ENCODE measurements at regions not wholly inside any gene's neighbourhood (a gene's known extent, or its start where the extent isn't known, plus 50 kb on each side); places are given as distances from the start of the nearest gene placed in this dataset.

DNA sequence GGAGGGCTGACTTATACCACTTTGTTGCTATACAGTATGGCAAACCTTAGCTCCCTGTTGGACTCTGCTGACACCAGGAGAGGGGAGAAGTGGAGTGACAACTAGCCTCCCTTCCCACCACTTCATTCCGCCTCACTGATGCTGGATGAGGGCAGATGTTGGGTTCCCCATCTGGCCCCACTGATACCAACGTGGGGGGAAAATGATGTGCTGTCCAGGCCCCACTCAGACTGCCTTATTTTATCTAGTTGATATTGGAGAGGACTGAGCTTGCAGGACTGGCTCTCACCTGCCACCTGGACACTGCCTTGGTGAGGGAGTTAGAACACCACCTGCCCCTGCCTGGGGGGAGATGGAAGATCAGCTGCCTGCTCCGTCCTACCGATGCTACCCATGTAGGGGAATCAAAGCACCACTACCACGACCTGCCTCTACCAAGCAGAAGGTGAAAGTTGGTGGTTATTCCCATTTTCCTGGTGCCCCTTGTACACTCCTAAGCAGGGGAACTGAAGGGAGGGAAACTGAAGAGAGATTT is 292.1 kb downstream of the GADD45G start:
- peak; percentile 51 for DNase-seq (ENCODE audit: low spot score)

DNA sequence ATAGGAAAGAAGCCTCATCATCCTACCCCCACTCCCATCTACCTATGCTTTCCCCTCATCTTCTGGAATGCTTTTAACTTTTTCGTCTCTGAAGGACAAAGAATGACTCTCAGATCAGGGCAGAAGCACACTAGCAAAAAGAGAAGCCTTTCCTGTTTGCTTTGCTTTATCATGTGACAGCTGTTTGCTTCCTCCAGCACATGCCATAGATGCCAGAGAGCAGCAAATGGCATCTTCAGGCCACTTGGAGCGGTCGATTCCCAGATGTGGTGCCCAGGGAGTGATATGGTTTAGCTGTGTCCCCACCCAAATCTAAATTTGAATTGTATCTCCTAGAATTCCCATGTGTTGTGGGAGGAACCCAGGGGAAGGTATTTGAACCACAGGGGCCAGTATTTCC is 294.8 kb downstream of the GADD45G start:
- DNase-seq (ENCODE audit: low spot score), result peak; percentile 16

DNA sequence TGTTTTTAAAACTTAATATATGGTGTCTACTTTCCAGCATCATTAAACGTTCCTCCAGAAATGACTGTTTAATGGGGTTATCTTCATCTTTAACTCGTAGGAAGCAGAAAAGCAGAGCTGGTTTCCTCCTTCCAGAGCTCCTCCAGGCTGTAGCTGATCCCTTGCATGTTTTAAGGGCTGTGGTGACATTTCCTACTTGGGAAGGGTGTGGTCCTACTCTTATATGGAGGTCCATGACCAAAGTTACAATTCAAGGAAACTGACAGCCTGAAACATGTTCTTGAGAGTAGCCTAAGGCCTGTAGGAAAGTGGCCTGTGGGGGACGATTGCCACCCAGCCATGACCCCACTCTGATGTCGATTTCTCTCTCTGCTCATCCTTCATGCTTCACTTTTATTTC is 297.1 kb downstream of the GADD45G start:
- DNase-seq (ENCODE audit: low spot score), result peak; percentile 6

DNA sequence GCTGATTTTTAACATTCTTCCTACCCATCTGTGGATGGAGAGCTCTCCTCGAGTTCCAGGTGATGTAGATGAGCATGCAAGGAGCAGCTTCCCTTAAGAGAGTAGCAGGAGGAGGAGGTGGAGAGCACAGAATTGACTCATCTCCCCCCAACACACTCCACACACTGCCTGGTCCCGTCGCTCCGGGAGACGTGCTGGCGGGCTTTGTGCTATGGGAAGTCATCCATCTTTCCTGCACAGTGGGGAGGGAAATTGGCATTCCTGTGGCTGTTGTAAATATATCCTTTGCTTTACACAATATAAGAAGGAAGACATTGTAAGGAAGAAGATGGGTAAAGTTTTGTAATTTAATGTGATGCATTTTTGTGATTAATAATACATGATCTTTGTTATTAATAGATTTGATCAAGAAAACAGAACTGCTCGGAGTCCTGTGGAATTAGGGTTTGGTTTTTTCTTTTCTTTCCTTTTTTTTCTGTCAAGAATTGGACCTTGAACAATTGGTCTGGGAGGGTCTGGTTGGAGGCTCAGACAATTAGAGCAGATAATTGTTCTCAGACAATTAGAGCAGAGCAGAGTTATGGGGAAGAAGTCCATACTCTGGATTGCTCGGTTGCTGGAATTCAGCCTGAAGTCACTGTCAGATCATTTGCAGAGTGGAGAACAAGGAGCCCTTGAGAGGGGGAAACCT is 297.8 kb downstream of the GADD45G start:
- DNase-seq (ENCODE audit: low spot score), result peak; percentile 30

DNA sequence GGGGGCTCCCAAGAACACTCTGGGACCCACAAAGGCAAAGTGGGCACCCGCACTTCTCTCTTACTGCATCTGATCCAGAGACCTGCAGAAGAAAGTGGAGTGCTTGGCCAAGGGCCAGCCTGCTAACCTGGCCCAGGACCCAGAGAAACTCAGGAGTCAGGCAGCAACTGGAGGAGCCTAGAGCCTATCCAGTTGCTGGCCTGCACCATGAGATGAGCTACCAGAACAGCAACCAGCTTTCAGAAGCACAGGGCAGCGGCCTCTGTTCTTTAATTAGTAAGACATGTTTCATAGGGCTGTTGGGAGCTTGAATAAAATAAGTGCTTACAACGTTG is 298.3 kb downstream of the GADD45G start:
- DNase-seq (ENCODE audit: low spot score), result peak; percentile 22

DNA sequence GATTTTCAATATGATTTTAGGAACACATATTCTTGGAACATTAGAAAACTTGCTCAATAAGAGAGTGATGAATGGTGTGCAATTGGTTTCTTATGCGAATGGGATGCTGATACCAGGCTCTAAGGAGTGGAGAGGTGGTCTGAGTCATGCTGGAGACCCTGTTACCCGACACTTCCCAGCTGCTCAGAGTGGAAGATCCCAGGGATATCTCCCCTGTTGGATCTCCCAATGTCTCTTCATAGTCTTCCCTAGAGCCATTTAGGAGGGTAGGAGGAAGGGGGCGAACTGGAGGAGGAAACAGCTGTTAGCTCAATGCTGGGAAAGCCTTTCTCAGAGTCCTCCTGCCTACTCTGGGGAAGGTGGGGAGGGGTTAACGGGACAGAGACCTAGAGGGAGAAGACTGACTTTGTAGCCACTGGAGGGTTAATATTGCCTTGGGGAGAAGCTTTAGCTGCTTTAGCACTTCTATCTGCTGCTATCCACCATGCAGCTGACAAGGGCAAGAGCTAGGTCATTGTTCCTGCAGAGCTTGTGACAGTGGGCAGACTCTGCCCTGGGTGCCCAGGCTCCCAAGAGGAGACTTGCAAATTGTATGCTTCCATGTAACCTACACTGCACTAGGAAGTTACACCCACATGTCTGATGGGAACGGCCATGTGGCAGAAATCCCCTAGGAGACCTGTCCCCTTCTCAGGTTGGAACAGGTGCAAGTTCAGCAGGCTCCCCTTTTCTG is 301.0 kb downstream of the GADD45G start:
- peak; percentile 18 for DNase-seq (ENCODE audit: low spot score)

DNA sequence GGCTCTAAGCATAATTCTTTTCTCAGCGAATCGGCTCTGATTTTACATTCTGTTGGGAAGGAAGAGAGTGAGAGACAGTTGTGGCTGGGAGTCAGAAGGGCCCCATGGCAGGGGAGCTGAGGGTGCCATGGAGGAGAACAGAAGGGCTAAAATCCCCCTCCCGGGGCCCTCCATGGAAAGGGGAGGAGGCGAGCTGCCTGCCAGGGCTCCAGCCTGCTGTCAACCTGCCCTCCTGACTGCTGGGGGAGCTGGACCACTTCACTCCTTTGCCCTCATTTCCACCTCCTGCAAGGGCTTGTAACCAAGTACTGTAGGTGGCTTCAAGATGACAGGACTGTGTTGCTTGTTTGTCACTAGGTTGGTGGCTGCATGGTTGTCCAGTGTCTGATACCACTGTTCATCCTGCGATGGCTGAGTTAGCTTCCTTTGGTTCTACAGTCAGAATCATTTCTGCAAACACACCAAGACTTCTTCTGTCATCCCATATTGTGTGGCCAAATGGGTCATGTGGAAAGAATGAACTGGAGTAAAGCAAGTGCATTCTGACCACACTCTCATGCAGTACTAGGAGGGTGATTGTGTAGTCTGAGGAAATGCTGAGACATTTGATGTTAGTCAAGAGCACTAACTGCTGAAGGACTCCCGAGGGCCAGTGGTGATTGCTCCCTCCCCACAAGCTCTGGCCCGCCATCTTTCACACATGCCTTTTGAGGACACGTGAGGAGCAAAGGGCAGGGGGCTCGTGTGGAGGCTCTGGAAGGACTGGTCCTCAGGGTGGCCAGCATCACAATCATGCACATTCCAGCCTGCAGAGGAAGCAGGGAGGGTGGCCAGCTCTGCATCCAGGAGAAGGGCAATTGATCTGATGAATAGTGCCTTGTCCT is 307.2 kb downstream of the GADD45G start:
- no peak for DNase-seq (ENCODE audit: low spot score)

DNA sequence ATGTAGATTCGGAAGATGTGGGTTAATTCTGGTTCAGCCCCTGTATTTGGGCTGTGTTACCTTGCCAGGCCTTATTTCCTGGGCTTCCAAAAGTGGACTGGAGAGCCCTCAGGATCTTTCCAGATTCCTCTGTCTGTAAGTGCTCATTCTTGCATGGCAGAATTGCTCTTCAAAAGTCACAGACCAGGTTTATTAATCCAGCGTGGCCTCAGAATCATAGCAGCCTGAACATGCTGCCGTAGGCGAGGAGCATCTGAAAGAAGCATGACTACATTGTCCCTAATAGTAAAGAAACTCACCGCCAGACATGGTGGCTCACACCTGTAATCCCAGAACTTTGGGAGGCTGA is 307.8 kb downstream of the GADD45G start:
- DNase-seq (ENCODE audit: low spot score), result no peak

DNA sequence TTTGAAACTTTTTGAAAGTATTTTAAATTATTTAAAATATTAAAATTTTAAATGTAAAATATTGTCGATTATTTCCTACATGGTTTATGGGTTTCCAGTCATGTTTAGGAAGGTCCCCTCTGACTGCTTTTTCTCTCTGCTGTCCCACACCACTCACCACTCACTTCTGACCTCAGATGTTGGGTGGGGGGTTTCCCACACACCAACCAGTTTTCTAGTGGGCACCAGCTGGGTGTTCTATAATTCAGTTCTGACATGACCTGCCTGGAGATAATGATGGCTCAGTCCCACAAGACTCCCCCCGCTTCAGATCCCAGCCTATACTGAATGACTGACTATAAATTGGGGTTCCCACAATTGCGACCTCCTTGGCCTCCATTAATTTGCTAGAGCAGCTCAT is 310.4 kb downstream of the GADD45G start:
- no peak for DNase-seq (ENCODE audit: low spot score)

DNA sequence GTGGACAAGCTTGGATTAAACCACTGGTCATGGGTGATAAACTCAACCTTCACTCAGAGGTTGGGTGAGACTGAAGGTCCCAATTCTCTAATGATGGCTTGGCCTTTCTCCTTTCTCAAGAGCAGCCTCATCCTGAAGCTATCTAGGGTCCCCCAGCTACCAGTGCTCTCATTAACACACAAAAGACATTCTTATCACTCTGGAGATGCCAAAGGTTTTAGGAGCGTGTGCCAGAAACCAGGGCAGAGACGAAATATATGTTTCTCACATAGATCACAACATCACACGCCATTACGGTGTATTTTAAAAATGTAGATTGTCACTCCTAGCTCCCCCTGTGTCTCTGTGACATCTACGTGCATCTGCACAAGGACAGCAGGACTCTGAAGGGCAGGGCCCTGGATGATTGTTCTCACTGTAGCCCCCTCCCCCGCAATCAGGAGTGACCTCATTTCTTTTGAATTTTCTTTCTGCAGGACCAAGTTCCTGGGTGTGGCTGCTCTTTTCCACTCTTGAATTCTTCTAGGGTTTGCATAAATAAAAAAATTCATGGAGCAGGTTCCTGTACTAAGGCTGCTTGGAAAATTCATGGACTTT is 311.3 kb downstream of the GADD45G start:
- no peak for DNase-seq (ENCODE audit: low spot score)

DNA sequence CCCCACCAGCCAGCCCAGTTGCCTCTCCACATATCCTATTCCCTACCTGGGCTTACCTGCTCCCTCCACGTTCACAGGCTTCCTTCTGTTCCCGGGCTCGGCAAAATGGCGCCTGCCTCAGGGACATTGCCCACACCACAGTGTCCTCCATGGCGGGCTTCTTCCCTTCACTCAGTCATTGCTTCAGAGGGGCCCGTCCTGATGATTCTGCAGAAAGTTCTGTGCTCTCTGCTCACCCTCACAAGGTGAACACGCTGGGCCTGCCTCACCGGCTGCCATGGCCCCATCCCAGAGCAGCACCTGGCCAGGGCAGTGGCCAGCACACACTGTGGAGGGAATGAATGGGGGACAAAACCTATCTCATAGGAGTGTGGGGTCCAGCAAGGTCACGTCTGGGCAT is 313.0 kb downstream of the GADD45G start:
- DNase-seq (ENCODE audit: low spot score), result no peak

DNA sequence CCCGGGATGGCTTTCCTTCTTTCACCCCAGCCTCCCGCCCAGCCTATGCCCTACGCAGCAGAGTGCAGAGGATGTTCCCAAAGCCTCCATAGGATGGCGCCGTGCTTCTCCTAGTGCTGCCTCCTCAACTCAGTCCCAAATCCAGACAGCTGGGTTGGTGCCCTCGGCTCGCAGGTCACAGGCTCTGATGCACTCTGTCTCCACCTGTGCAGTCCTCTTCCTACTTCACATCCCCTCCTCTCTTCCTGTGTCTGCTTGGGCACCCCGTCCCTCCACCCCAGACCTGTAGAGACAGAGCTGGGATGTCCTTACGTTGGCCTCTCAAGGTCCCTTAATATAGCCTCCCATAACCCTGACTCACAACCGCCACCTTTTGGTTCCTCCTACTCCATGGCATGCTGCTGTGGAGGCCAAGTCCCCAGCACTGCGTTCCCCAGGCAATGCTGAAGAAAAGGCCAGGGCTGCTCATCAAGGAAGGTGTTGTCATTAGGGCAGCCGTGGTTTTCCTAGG is 314.4 kb downstream of the GADD45G start:
- DNase-seq (ENCODE audit: low spot score), result peak; percentile 57

DNA sequence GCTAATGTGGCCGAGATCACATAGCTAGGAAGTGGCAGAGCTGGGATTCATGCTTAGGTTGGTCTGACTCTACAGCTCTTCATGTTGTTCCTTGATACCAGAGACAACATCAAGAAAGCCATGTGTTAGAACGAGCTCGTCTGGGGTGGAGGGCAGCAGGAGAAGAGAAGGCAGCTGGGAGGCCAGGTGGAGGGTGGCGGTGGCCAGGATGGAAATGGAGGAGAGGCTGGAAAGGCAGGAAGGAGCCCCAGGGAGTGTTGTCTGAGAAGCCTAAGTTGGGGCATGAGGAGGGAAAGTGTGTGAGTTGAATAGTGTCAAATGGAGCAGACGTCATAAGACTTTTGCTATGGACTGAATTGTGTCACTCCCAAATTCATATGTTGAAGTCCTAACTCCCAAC is 315.3 kb downstream of the GADD45G start:
- no peak for DNase-seq (ENCODE audit: low spot score)

DNA sequence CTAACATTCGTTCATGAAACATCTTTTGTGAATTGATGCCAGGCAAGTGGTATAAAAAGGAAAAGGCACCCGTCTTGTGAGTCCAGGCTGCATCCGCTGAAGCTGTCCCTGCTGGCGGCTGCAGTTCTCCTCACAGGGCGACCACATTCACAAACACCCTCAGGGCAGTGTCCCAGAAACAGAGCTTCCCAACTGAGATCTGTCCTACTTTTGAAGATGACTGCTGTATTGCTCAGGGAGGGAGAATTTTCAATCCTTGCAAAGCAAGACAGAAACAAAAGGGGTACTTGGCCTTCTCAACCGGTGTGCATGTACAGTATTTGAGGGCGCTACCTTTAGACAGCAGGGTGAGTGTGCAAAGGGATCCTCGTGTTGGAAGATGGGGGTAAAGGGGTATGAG is 316.1 kb downstream of the GADD45G start:
- DNase-seq (ENCODE audit: low spot score), result no peak

DNA sequence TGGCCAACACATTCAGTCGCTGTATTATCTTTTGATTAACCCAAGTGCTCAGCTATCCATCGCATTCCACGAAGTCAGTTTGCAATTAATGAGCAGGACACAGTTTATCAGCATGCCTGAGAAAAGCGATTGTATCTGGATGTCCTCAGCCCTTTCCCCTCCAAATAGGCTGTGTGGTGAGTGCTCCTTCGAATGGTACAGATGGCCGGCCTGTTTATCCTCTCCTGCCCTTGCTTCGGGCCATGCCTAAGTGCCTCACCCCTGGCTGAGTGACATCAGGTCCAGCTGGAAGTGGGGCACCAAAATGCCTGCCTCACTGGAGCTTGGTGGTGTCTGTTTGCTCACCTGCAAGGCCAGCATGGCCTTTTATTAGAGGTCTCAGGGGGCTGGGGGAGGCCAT is 317.3 kb downstream of the GADD45G start:
- no peak for DNase-seq (ENCODE audit: low spot score)

DNA sequence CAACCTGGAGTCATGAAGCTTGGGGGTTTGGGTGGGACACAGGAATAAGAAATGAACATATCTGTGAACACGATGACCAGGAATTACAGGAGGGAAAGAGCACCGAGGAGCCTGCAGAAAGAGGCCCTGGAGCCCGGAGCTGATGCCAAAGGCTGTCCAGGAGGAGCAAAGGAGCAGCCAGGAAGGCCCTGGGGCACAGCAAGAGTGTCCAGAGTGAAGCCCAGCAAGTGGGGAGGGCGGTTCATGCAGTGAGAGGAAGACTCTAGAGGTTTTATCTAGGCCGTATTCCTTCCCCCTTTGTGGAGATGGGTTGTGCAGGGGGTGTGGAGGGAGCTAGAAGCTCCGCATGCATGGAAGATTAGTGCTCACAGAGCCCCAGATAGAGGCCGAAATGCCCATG is 318.4 kb downstream of the GADD45G start:
- no peak for DNase-seq (ENCODE audit: low spot score)

DNA sequence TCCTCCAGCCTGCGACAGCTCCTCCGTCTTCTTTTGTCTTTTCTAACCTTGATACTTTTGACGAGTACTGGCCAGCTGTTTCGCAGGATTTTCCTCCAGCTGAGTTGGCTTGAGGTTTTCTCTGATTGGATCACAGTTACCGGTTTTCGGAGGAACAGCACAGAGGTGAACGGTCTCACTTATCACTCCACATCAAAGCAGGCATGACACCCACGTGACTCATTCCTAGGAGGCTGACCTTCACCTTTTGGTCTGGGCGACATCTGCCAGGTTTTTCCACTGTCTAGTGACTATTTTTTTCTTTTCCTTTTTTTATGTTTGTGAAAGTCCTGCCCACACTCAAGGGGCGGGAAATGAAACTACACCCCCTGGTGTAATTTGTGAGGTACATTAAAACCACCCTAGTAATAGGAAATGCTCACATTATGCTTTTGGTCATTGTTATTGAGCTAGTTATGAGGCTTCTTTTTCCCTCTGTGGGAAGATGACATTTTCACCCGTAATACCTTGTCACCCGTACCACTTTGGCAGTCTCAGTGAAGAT is 319.2 kb downstream of the GADD45G start:
- no peak for DNase-seq (ENCODE audit: low spot score)

DNA sequence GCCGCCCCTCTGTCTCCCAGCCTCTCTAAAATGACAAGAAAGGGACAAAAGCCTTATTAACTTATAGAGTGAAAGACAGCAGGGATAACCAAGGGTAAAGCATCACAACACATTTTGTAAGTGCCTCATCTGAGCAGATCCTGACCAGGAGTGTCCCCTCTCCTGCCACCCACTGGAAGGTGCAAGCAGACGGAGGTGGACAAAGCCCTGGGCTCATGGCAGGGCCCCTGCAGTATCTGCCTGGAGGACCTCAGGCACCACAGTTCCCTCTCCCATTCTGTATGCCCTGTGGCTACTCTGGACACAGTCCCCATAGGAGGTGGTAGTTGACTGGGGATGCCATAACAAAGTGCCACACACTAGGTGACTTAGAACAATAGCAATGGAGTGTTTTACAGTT is 319.8 kb downstream of the GADD45G start:
- no peak for DNase-seq (ENCODE audit: low spot score)

DNA sequence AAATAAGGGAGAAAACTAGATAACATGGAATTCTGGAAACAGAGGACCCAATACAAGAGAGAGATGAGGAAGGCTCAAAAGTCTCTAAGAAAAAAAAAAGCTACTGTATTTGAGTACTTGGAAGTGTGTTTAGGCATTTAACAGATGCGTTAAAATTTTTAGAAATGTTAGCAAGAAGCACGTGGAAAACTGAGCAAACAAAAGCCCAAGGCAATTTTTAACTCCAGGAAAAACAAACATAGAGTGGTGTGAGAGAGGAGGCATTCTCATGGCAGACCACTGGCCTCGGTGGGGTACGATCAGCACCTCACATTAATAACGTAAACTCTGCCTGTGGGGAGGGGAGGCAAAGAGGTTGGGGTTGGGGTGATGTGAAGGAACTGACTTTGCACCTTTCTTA is 321.4 kb downstream of the GADD45G start:
- no peak for DNase-seq (ENCODE audit: low spot score)

DNA sequence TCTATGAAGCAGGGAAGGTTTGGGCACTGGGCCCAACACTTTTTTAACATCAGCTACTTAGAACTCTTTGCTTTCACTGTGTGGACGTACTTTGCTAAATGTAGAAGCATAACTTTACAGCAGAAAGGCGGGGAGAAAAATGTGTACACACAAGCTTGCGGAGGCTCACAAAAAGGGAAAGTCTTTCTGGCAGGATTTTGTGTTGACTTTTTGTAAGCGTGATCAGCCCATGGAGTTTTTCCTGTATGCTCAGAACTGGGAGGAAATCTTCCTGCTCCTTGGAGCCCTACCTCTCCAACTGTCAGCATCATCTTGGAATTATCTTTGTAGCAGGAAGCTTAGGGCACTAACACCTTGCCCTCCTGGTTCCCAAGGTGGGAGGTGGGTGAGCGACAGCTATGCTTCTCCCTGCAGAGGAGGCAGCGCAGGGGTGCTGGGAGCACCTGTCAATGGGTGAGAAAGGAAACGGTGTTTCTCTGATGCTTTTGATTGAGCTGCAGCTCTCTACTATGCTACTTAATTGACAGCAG is 321.9 kb downstream of the GADD45G start:
- DNase-seq (ENCODE audit: low spot score), result no peak

DNA sequence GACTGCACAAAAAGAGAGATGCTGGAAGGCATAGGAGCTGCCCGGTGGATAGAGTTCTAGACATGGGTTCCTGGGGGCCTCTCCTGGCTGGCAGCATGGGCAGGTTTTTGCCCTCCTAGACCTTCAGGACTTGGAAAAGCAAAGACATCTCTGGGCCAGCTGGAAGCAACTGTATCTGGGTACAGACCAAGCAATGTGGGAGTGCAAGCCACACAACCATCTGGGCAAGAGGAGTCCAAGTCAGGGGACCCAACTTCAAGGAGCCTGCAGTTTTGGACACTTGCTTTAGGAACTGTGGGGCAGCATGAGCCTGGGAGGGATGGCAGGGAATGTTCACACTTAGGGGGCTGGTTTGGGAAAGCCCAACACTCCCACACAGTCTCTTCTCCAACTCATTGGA is 323.3 kb downstream of the GADD45G start:
- no peak for DNase-seq (ENCODE audit: low spot score)
